GM19025 (cell line): ENCODE measurements at regions not wholly inside any gene's neighbourhood (a gene's known extent, or its start where the extent isn't known, plus 50 kb on each side); places are given as distances from the start of the nearest gene placed in this dataset.
A peak's percentile ranks its signal among the peaks of the same experiment; 100 is the strongest.
"Not testable (repeated sequence)": the region's sequence is repeated elsewhere in the genome, so short reads cannot be mapped to it uniquely, and the experiment has no call there.

Experiments
- ATAC-seq: cut with Tn5 transposase; IDR thresholded peaks from one replicate; pipeline ENCODE4 v1.9.1; 2021; ENCODE audit warnings: mild to moderate bottlenecking, low read depth, moderate library complexity; ENCODE audit not compliant: unreplicated experiment

DNA sequence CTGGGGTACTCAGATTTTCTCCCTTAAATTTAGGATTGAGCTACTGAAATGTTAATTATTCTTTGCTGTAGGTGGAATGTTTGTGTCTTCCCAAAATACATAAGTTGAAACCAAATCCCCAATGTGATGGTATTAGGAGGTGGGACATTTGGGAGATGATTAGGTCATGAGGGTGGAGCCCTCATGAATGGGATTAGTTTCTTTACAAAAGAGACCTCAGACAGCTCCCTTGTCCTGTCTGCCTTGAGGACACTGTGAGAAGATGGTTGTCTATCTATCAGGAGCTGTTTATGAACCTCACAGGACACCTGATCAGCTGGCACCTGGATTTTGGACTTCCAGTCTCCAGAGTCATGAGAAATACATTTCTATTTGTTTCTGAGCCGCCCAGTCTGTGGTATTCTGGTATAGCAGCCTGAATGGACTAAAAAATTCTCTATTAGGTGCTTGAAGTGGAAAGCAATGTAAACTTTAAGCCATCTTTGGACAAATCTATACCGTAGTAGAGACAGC is 99.2 kb upstream of the UXS1 start:
- ATAC-seq = no peak

DNA sequence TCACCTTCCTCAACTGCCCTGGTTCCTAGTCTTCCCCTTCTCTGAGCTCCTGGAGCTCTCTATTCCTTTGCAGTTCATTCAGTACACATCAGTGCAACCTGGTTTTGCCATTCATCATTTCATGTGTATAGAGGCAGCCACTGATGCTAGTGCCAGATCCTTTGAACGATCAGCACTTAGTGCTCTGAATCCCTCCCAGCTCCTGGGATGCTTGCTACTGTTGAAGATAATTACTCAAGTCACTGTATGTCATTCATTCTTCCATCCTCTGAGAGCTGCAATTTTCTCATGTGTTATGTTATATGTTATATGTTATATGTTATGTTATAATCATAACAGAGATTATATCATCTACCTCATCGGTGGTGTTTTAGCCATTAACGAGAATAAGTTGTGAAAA is 98.5 kb upstream of the UXS1 start:
- ATAC-seq = no peak

GRCh38 chr2:106288873-106289272 is 94.8 kb upstream of the UXS1 start:
- ATAC-seq = no peak

DNA sequence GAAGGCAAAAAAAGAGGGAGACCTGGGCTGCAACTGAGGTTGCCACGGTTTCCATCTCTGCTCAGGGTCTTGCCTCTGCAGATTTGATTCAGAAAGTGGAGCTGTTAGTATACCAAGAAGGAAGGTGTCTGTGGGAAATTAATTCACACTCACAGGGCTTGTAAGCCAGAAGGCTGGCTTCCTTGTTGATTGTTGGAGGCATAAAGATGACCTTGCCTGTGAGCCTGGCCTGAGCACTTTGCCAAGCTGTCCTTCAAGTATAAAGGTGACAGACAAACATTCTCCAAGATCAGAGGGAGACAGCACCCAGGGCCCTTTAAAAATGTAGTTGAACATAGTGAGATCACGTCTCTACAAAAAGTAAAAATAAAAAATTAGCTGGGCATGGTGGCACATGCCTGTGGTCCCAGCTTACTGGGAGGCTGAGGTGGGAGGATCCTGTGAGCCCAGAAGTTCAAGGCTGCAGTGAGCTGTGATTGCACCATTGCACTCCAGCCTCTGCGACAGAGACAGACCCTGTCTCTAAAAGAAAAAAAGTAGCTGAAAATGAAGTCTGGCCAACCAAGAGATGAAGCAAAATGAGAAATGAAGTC is 91.2 kb upstream of the UXS1 start:
- no peak for ATAC-seq

DNA sequence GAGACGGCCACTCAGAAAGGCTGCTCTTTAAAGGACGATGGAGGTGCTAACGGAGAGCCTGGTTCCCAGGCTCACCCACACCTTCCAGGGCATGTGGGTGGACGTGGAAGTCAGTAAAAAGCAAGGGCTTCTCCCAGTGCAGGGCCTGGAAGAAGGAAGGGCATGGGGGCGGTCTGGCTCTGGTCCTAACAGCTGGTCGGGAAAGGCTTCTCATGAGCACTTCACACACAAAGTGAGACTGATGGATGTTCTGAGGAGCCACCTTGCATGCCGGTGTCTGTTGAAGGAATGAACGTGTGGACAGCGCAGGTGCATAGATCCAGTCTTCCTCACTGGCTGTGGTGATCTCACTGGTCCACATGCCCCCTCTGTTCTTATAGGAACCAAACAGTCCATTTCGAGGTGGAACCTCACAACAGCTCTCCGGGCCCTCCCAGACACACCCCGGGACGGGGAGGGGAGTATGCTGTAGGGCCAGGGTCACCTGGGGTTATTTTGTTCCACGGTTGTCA is 90.6 kb upstream of the UXS1 start:
- ATAC-seq = no peak

- no peak for ATAC-seq
Measured at GRCh38 chr2:106284255-106284654, 90.2 kb upstream of the UXS1 start.

GRCh38 chr2:106283228-106284152 is 89.4 kb upstream of the UXS1 start:
- not testable (repeated sequence) for ATAC-seq

DNA sequence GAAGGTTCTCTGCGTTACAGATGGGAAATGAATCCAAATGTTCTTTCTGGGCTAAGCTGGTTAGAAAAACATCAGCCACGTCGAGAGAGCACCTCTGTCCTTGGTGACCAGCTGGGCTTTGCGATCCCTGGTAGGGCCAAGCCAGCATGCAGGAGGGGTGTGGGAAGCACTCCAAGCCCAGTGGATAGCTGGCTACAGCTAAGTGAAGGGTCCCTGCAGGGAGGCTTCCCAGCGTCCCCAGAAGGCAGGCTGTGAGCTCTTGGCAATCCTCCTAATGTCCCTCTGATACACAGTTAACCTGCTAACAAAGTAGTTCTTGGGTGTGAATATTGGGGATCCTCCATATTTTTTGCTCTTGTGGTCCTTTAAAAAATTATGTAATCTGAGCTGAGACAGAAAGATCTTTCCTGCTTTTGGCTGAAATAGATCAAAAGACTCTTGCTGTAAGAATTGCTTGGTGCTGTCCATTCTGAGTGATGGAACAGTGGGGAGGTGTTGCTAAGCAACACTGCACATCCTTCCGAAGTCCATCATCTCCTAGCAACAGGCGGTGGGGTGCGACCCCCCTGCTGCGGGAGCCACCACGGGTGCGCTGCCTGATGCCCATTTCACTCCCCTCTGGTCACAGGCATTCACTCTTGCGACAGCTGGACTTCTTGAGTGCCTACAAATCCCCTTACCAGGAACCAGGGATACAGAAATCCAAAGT is 88.5 kb upstream of the UXS1 start:
- ATAC-seq = no peak

DNA sequence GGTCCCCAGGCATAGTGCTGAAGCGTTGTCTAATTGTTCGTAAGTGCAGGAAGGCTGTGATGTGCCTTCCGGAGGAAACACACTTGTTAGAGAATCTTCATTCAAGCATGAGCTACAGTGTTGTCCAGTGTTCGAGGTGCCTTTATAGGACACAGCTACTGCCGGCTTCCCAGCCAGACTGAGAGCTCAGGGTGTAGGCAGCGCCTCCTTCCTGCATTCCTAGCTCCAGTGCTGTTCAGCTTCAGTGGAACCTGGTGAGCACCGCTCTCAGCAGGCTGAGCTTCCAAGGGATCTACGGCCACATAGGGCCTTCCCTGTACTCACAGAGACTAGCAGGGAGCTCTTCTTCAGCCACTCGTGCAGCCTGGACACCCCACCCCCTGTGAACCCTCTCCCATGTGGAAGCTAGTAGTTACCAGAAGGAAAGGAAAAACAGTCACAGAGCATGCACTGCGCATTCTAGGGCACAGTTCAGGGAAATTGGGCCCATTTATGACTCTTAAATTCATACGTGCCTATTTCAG is 87.9 kb upstream of the UXS1 start:
- ATAC-seq = not testable (repeated sequence)

DNA sequence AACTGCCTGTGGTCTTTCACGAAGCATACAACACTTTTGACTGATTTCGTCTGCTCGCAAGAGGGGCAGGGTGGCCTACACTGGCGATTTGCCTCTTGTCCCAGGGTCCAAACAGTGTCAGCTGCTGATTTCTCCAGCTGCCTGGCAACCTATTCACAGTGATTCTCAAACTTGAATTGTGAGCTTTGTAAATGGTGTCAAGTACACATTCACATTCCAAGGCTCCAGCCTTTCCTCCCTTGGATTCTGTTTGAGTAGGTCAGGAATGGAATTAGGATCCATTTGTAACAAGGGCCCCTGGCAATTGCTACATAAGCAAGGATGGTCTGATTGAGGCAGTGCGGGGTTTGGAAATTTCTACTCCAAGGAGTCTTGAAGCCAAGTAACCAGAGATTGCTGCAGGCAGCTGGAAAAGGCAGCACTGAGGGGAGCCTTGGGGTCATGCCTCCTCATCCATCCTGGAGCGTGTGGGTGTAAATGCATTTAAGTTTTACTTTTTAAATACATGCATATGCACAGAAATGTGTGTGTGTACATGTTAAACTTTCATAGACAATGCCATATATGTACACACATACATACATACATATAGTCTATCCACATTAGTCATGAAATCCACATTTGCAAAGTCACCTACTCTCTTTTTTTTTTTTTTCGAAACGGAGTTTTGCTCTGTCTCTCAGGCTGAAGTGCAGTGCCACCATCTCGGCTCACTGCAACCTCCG is 86.8 kb upstream of the UXS1 start:
- ATAC-seq = no peak

- no peak for ATAC-seq
Measured at GRCh38 chr2:106280224-106280623, 86.1 kb upstream of the UXS1 start.

GRCh38 chr2:106278112-106278876 is 84.2 kb upstream of the UXS1 start:
- no peak for ATAC-seq

DNA sequence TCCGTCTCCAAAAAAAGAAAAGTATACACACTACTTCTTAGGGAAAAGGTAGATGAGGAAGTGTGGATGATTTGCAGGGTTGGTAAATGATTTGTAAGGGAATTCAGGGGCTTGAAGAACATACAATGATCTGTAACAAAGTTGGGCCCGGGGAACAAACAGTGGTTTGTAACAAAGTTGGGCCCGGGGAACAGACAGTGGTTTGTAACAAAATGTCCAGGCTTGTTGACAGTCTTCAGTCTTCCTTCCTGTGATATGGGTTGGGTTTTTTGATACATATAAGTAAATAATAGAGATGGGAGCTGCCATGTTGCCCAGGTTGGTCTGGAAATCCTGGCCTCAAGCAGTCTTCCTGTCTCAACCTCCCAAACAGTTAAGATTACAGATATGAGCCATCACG is 83.3 kb upstream of the UXS1 start:
- ATAC-seq = no peak

- ATAC-seq = no peak
Measured at GRCh38 chr2:106275971-106276370, 81.9 kb upstream of the UXS1 start.

DNA sequence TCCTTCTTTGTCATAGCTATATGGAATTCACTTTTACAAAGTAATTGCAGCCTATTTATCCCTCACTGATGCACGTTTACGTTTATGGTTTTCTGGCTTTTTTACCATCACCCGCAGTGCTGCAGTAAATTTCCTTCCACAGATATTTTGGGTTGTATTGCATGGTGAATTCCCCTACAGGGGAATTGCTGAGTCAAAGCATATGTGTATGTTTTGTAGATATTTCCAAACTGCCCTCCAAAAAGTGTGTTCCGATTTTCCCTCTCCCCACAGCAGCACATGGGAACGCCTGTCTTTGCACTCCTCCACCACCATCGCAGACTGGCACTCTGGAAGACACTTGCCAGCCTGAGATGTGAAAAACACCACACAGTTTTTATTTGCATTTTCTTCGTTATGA is 80.6 kb upstream of the UXS1 start:
- no peak for ATAC-seq

- ATAC-seq = no peak
Measured at GRCh38 chr2:106272216-106272807, 78.2 kb upstream of the UXS1 start.

- ATAC-seq = no peak
Measured at GRCh38 chr2:106270471-106270891, 76.4 kb upstream of the UXS1 start.

GRCh38 chr2:106269591-106270291 is 75.6 kb upstream of the UXS1 start:
- ATAC-seq = peak; percentile 70
